Fibroblast of skin of left quadriceps (primary cell): ENCODE measurements at regions not wholly inside any gene's neighbourhood (a gene's known extent, or its start where the extent isn't known, plus 50 kb on each side); places are given as distances from the start of the nearest gene placed in this dataset.
"Not testable (repeated sequence)": the region's sequence is repeated elsewhere in the genome, so short reads cannot be mapped to it uniquely, and the experiment has no call there.

Source experiments
- DNase-seq, 2 experiments: peaks; one replicate each; pipeline ENCODE4 v3.0.0-alpha.2; 2013; ENCODE audit warnings: low read depth in 2 of 2

GRCh38 chr12:88836156-88836555 lies 255.9 kb upstream of the KITLG start:
- DNase-seq = no peak

GRCh38 chr12:88834226-88834625 lies 254.0 kb upstream of the KITLG start:
- no peak for DNase-seq

GRCh38 chr12:88833641-88834116 lies 253.4 kb upstream of the KITLG start:
- no peak for DNase-seq

DNA sequence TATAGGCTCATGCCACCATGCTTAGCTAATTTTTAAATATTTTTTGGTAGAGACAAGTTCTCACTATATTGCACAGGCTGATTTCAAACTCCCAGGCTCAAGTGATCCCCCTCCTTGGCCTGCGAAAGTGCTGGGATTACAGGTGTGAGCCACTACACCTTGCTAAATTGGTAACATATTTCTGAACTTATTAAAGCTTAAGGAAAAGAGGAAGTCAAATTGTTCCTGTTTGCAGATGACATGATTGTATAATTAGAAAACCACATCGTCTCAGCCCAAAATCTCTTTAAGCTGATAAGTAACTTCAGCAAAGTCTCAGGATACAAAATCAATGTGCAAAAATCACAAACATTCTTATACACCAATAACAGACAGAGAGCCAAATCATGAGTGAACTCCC lies 248.3 kb upstream of the KITLG start:
- not testable (repeated sequence) for DNase-seq

- DNase-seq = no peak
Measured at GRCh38 chr12:88820012-88820411, 239.7 kb upstream of the KITLG start.

DNA sequence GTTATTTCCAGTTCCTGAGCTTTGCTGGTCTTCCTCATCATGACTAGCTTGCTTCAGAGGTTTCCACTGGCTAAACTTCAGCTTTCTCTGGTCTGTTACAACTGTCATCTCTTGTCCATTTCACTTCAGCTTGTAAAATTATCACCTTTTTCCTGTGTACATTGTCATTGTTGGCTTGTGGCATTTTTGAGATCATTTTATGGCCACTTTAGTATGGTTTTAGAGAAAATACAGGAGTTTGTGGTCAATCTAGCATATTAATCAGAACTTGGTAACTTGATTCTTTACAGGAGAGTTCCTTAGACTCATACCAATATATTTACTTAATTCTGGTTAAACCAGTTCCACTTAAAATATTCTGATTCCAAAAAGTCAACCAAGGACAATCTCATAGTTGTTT lies 235.9 kb upstream of the KITLG start:
- no peak for DNase-seq

GRCh38 chr12:88814779-88815178 lies 234.5 kb upstream of the KITLG start:
- no peak for DNase-seq

GRCh38 chr12:88812610-88813009 lies 232.3 kb upstream of the KITLG start:
- DNase-seq = no peak

- DNase-seq = no peak
Measured at GRCh38 chr12:88810806-88811205, 230.5 kb upstream of the KITLG start.

DNA sequence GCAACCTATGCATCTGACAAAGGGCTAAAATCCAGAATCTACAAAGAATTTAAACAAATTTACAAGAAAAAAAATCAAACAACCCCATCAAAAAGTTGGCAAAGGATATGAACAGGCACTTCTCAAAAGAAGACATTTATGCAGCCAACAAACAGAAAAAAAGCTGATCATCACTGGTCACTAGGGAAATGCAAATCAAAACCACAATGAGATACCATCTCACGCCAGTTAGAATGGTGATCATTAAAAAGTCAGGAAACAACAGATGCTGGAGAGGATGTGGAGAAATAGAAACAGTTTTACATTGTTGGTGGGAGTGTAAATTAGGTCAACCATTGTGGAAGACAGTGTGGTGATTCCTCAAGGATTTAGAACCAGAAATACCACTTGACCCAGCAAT lies 229.6 kb upstream of the KITLG start:
- not testable (repeated sequence) for DNase-seq

GRCh38 chr12:88805692-88806091 lies 225.4 kb upstream of the KITLG start:
- DNase-seq = no peak

GRCh38 chr12:88805286-88805685 lies 225.0 kb upstream of the KITLG start:
- no peak for DNase-seq

- DNase-seq = no peak
Measured at GRCh38 chr12:88802096-88802706, 221.9 kb upstream of the KITLG start.

- DNase-seq = no peak
Measured at GRCh38 chr12:88801227-88802095, 221.2 kb upstream of the KITLG start.

DNA sequence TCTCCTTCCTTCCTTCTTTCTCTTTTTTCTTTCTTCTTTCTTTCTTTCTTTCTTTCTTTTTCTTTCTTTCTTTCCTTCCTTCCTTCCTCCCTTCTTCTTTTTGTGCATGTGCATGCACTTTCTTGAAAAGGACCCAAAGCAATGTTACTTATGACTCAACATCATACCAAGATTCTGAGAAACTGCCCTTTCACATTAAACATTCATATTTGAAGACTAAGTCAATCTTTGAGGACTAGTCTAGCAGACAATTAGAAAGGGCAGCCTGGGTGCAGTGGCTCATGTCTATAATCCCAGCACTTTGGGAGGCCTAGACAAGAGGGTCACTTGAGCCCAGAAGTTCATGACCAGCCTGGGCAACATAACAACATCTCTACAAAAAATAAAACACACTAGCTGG lies 212.8 kb upstream of the KITLG start:
- DNase-seq = no peak

GRCh38 chr12:88790231-88790630 lies 210.0 kb upstream of the KITLG start:
- no peak for DNase-seq

DNA sequence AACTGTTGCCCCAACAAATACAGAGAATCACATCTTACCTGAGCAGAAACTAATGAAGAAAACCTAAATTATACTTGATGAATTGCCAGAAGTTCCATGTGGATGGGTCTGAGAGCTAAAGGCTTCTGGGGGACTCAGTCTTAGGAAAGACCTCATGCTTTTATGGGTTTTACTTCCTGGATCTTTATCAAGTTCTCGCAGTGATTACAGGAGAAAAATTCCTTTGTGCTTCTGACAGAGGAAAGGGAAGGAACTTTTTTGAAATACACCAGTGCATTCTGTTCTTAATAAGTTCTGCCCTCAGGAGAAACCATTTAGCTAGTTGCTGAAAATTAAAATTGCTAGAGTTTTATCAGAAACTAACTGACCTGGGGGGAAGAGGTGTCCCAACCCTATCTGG lies 203.9 kb upstream of the KITLG start:
- DNase-seq = no peak

- DNase-seq = peak in 1 of 2 experiments; percentile 19
Measured at GRCh38 chr12:88782351-88782750, 202.1 kb upstream of the KITLG start.

DNA sequence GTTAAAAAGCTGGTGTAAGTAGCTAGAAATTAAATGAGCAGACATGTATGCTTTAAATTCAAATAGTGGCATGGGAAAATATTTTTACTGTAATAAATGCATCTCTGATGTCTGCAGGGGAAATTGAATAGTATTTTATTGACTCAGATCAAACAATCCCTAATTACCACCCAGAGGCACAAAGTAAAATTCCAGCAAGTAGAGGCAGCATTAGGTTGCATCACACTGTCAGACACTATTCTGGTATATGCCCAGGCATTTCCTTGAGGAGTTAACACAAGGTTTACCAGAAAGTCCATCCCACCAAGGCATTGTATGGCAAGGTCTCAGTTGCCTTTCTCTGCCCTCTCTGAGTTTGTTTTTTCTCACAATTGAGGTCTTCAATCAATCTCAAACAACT lies 201.6 kb upstream of the KITLG start:
- DNase-seq = peak; percentile 24 to 37

- no peak for DNase-seq
Measured at GRCh38 chr12:88778064-88778463, 197.8 kb upstream of the KITLG start.

GRCh38 chr12:88775742-88776151 lies 195.5 kb upstream of the KITLG start:
- no peak for DNase-seq

- DNase-seq = no peak
Measured at GRCh38 chr12:88767699-88768098, 187.4 kb upstream of the KITLG start.

DNA sequence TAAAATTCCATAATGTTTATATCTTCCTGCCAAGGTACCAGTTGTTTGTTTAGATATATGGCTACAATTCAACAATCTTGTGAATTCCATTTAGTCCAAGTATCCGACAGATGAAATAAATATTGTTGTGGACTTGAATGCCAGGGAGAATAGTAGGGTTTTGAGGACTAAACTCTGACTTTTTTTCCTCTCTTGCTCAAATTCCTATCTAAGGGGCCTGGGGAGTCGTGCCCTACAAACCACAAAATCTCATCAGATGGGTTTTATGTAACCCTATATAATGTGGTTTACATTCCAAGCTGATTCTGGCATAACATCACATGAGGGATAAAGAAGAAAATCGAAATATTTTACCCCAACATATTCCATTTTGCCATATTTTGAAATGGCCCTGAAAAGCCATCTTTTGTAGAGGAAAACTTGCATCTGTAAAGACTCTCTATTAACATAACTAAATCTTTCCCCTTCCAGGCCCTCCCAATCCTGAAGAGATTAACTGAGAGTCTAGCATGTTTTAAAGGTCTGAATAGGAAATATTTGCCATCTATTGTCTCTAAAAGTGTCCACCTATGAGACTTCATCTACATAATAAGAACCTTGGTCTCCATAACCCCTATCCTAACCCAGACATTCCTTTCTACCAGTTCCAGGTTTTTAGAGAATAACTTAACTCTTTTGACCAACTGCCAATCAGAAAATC lies 184.7 kb upstream of the KITLG start:
- DNase-seq = no peak
